ENCODE measurements at regions not wholly inside any gene's neighbourhood (a gene's known extent, or its start where the extent isn't known, plus 50 kb on each side); places are given as distances from the start of the nearest gene placed in this dataset.

DNA sequence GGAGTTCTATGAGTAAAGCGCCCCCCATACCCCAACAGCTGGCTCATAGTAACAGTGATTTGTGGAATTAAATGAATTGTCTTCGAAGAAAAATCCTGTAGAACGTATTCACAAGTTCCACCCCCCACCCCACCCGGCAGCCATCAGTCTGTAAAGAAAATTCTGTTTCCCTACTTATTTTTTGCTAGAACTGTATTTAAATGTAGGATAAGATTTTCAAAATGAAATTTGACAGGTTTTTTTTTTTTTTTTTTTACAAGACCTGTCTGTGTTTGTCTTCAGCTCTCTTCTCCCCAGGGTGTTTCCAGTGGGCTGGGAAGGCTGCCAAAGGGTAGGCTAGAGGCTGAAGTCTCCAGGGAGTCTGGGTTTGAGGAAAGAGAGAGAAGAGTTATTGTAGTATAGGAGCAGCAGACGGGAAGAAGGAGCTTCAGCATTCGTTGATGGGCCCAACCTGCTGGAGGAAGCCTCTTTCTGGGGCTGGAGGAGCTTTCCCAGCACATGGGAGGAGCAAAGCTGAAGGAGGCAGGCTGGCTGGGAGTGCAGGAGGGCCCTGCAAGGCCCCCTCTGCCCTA is 130.6 kb upstream of the SEMA6D start:
- no peaks in the 10 kb centered on the region for H3K4me1 ChIP-seq (ENCODE audit: control insufficient read depth, low read length)
- no peaks in the 10 kb centered on the region for H4K20me1 ChIP-seq (ENCODE audit: control insufficient read depth, insufficient read depth, low read depth, low read length)
- H3K9me2 ChIP-seq (replicated peaks; ENCODE audit: control insufficient read depth, low read length) = no peaks in the 10 kb centered on the region
- no peaks in the 10 kb centered on the region for H3K27me3 ChIP-seq (ENCODE audit: control insufficient read depth, low read length)
- H3K79me2 ChIP-seq (ENCODE audit: control insufficient read depth, low read length) = no peaks in the 10 kb centered on the region
- no peaks in the 10 kb centered on the region for H3F3A ChIP-seq (ENCODE audit: control insufficient read depth, insufficient read depth)
- TF ChIP-seq EZH2phosphoT487 (IDR thresholded peaks at IDR 0.05; ENCODE audit: borderline replicate concordance, low read length) = no peak
- TF ChIP-seq, protein P1, sequence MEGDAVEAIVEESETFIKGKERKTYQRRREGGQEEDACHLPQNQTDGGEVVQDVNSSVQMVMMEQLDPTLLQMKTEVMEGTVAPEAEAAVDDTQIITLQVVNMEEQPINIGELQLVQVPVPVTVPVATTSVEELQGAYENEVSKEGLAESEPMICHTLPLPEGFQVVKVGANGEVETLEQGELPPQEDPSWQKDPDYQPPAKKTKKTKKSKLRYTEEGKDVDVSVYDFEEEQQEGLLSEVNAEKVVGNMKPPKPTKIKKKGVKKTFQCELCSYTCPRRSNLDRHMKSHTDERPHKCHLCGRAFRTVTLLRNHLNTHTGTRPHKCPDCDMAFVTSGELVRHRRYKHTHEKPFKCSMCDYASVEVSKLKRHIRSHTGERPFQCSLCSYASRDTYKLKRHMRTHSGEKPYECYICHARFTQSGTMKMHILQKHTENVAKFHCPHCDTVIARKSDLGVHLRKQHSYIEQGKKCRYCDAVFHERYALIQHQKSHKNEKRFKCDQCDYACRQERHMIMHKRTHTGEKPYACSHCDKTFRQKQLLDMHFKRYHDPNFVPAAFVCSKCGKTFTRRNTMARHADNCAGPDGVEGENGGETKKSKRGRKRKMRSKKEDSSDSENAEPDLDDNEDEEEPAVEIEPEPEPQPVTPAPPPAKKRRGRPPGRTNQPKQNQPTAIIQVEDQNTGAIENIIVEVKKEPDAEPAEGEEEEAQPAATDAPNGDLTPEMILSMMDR (IDR thresholded peaks at IDR 0.05; ENCODE audit: low read depth, low read length, poor library complexity, severe bottlenecking) = no peak
- H3K9me3 ChIP-seq (ENCODE audit: control insufficient read depth, insufficient read depth, low read length) = no peaks in the 10 kb centered on the region
- no peaks in the 10 kb centered on the region for H3K36me3 ChIP-seq (ENCODE audit: control insufficient read depth, low read length)
- H3K4me2 ChIP-seq (ENCODE audit: low read length) = no peak overlapping the region
- no peak overlapping the region for H3K27ac ChIP-seq (ENCODE audit: low read depth, low read length)
- no peak overlapping the region for H3K4me3 ChIP-seq (ENCODE audit: low read length)

- Histone ChIP-seq H3K4me3 (ENCODE audit: low read length) (no peak overlapping the region), H3K4me2 (ENCODE audit: low read length) (no peak overlapping the region), H3K27me3 (ENCODE audit: control insufficient read depth, low read length) (no peaks in the 10 kb centered on the region), H3K27ac (ENCODE audit: low read depth, low read length) (no peak overlapping the region), H3F3A (ENCODE audit: control insufficient read depth, insufficient read depth) (no peaks in the 10 kb centered on the region), H3K79me2 (ENCODE audit: control insufficient read depth, low read length) (no peaks in the 10 kb centered on the region), H3K9me2 (replicated peaks; ENCODE audit: control insufficient read depth, low read length) (no peaks in the 10 kb centered on the region), H3K4me1 (ENCODE audit: control insufficient read depth, low read length) (no peaks in the 10 kb centered on the region), H3K9me3 (ENCODE audit: control insufficient read depth, insufficient read depth, low read length) (no peaks in the 10 kb centered on the region), H4K20me1 (ENCODE audit: control insufficient read depth, insufficient read depth, low read depth, low read length) (no peaks in the 10 kb centered on the region), H3K36me3 (ENCODE audit: control insufficient read depth, low read length) (no peaks in the 10 kb centered on the region)
- no peak for TF ChIP-seq EZH2phosphoT487 (IDR thresholded peaks at IDR 0.05; ENCODE audit: borderline replicate concordance, low read length)
- TF ChIP-seq, protein P1 (IDR thresholded peaks at IDR 0.05; ENCODE audit: low read depth, low read length, poor library complexity, severe bottlenecking) = no peak
Observed at GRCh38 chr15:47587940-47588802, 129.1 kb upstream of the SEMA6D start.

- Histone ChIP-seq H3K4me2 (ENCODE audit: low read length) (no peak overlapping the region), H3K9me2 (replicated peaks; ENCODE audit: control insufficient read depth, low read length) (no peaks in the 10 kb centered on the region), H3K9me3 (ENCODE audit: control insufficient read depth, insufficient read depth, low read length) (no peaks in the 10 kb centered on the region), H3K4me3 (ENCODE audit: low read length) (no peak overlapping the region), H3K27me3 (ENCODE audit: control insufficient read depth, low read length) (no peaks in the 10 kb centered on the region), H4K20me1 (ENCODE audit: control insufficient read depth, insufficient read depth, low read depth, low read length) (no peaks in the 10 kb centered on the region), H3K4me1 (ENCODE audit: control insufficient read depth, low read length) (no peaks in the 10 kb centered on the region), H3F3A (ENCODE audit: control insufficient read depth, insufficient read depth) (no peaks in the 10 kb centered on the region), H3K27ac (ENCODE audit: low read depth, low read length) (no peak overlapping the region), H3K36me3 (ENCODE audit: control insufficient read depth, low read length) (no peaks in the 10 kb centered on the region), H3K79me2 (ENCODE audit: control insufficient read depth, low read length) (no peaks in the 10 kb centered on the region)
- no peak for TF ChIP-seq EZH2phosphoT487 (IDR thresholded peaks at IDR 0.05; ENCODE audit: borderline replicate concordance, low read length)
- TF ChIP-seq, protein P1 (IDR thresholded peaks at IDR 0.05; ENCODE audit: low read depth, low read length, poor library complexity, severe bottlenecking) = no peak
Observed at GRCh38 chr15:47588958-47589357, 128.3 kb upstream of the SEMA6D start.
